ENCODE measurements at regions not wholly inside any gene's neighbourhood (a gene's known extent, or its start where the extent isn't known, plus 50 kb on each side); places are given as distances from the start of the nearest gene placed in this dataset.

GRCh38 chr1:201692555-201693394 is 136.2 kb upstream of the IPO9 start:
- H3K4me3 ChIP-seq = no peak overlapping the region
- intact Hi-C loops (cut with DNase I) = no loop called here
- no peak for TF ChIP-seq CTCF (IDR thresholded peaks at IDR 0.05)
- ATAC-seq = no peak
- DNase-seq = no peak
- no peaks in the 10 kb centered on the region for H3K27me3 ChIP-seq
- no peak overlapping the region for H3K27ac ChIP-seq
- H3K9me3 ChIP-seq = no peaks in the 10 kb centered on the region
- H3K36me3 ChIP-seq = no peaks in the 10 kb centered on the region
- H3K4me1 ChIP-seq = no peaks in the 10 kb centered on the region

DNA sequence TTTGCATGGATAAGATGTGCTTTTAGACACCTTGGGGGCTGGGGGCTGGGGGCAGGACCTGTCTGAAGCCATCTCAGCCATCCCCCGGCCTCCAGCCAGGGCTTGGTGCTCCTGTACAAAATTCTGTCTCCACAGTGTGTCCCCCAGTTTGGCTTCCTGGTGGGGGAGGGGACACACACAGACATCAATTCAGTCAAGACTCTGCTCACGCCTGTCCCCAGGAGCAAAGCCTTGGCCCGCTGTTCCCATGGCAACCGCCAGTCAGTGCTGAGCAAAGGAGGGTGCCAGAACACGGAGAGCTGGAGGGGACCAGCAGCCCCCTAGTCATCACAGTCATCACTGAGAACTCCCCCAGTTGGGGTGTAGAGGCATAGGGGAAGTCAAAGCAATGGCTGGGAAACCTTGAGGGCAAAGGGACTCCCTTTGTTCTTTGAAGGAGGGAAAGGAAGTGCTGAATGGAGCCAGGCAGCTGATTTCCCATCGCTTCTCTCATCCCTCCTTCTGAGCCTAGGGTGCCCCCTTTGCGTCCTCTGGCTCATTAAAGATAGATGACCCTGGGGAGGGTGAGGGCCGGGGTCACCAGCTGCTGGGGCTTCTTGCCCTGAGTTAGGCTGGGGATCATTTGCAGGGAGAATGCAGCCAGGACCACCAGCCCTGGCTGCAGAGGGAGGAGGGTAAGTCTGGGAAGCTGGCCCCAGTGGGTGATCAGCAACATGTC is 134.9 kb upstream of the IPO9 start:
- H3K9me3 ChIP-seq = no peaks in the 10 kb centered on the region
- ATAC-seq = no peak
- intact Hi-C loops (cut with DNase I) = no loop called here
- no peak for TF ChIP-seq CTCF (IDR thresholded peaks at IDR 0.05)
- H3K27me3 ChIP-seq = no peaks in the 10 kb centered on the region
- H3K36me3 ChIP-seq = no peaks in the 10 kb centered on the region
- no peak overlapping the region for H3K4me3 ChIP-seq
- H3K27ac ChIP-seq = no peak overlapping the region
- no peak for DNase-seq
- no peaks in the 10 kb centered on the region for H3K4me1 ChIP-seq

- ATAC-seq = no peak
- intact Hi-C loops (cut with DNase I) = no loop called here
- no peak for TF ChIP-seq CTCF (IDR thresholded peaks at IDR 0.05)
Observed at GRCh38 chr1:201694608-201695335, 134.2 kb upstream of the IPO9 start.

GRCh38 chr1:201695607-201696006 is 133.3 kb upstream of the IPO9 start:
- no peak for TF ChIP-seq CTCF (IDR thresholded peaks at IDR 0.05)
- Histone ChIP-seq H3K36me3 (no peaks in the 10 kb centered on the region), H3K27ac (no peak overlapping the region), H3K4me3 (no peak overlapping the region), H3K9me3 (no peaks in the 10 kb centered on the region), H3K4me1 (no peaks in the 10 kb centered on the region), H3K27me3 (no peaks in the 10 kb centered on the region)
- intact Hi-C loops (cut with DNase I) = no loop called here
- DNase-seq (no peak), ATAC-seq (no peak)

More at GRCh38 chr1:201694608-201695335, 134.2 kb upstream of the IPO9 start:
- no peak for DNase-seq
- Histone ChIP-seq H3K4me3 (no peak overlapping the region), H3K9me3 (no peaks in the 10 kb centered on the region), H3K36me3 (no peaks in the 10 kb centered on the region), H3K4me1 (no peaks in the 10 kb centered on the region), H3K27me3 (no peaks in the 10 kb centered on the region), H3K27ac (no peak overlapping the region)

All from left lung (tissue), 4 donors.